Activated CD4-positive, alpha-beta memory T cell treated with anti-CD3 and anti-CD28 coated beads, Interleukin-2, amount 10 ng/mL, durations not matched to agents 7 days and 5 days (primary cell): ENCODE measurements at regions not wholly inside any gene's neighbourhood (a gene's known extent, or its start where the extent isn't known, plus 50 kb on each side); places are given as distances from the start of the nearest gene placed in this dataset.

Experiments
- CTCF ChIA-PET: fragments of 350-600 bp; sonication (Branson Sonifier 250); formaldehyde crosslinking; loops from one replicate; lab custom pipeline; 2021; ENCODE audit warnings: antibody characterized with exemption, inconsistent platforms; lab: Charles Lee
- POLR2A ChIA-PET: fragments of 350-600 bp; sonication (Branson Sonifier 250); formaldehyde crosslinking; loops from one replicate; lab custom pipeline; 2021; ENCODE audit warnings: antibody characterized with exemption; lab: Charles Lee
- DNase-seq: peaks from one replicate; pipeline ENCODE4 v3.0.0-alpha.2; 2020
- H3K27ac Mint-ChIP-seq: one replicate; pipeline ENCODE4 v1.8.0; 2021; ENCODE audit warnings: mild to moderate bottlenecking, mixed read lengths
- H3K27me3 Mint-ChIP-seq: one replicate; pipeline ENCODE4 v1.8.0; 2021; ENCODE audit warnings: mixed read lengths
- H3K36me3 Mint-ChIP-seq: one replicate; pipeline ENCODE4 v1.8.0; 2021; ENCODE audit warnings: low read depth, mixed read lengths
- H3K4me1 Mint-ChIP-seq: one replicate; pipeline ENCODE4 v1.8.0; 2021; ENCODE audit warnings: mixed read lengths
- H3K4me3 Mint-ChIP-seq: one replicate; pipeline ENCODE4 v1.8.0; 2021; ENCODE audit warnings: mild to moderate bottlenecking, mixed read lengths
- H3K9me3 Mint-ChIP-seq: one replicate; pipeline ENCODE4 v1.8.0; 2021; ENCODE audit warnings: mixed read lengths

DNA sequence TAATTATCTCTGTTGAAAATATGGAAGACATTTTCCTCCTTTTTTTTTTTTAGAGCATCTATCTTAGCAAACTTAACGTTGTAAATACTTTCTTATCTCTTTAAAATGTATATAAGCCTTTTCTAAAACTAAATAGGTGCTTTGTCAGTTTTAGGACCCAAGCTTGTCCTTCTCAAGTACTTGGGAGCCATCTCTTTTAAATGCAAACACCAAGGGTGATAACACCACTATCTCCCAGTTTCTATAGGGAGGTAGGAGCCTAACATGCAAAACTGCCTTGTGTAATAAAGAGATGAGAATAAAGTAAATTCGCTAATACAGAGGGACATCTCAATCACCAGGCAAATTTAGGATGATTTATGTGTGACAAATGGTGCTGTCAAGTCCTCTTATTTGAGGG lies 157.0 kb upstream of the FAM83B start:
- Mint-ChIP-seq H3K36me3 (no peaks in the 10 kb centered on the region), H3K4me3 (no peak overlapping the region), H3K9me3 (peaks cover 5% of the 10 kb centered on the region), H3K27me3 (no peaks in the 10 kb centered on the region), H3K27ac (no peak overlapping the region), H3K4me1 (no peaks in the 10 kb centered on the region)
- no peak for DNase-seq
- ChIA-PET CTCF (no interaction called here), POLR2A (no interaction called here)

DNA sequence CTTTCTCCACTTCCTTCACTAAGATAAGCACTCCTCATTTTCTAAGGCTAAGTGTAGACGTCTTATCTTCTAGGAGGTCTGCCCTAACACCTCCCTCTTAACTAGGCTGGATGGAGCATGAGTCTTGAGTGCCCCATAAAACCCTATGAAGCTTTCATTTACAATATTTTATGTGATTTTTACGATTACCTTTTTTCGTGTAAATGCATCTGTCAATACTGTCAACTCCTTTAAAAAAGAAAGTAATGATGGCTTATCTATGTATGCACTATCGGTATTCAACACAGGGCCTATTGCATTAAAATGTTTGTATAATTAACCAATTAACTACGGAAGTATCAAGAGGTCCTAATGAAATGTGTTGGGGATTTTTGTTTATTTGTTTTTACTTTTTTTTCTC lies 156.0 kb upstream of the FAM83B start:
- Mint-ChIP-seq H3K9me3 (no peaks in the 10 kb centered on the region), H3K36me3 (no peaks in the 10 kb centered on the region), H3K4me1 (no peaks in the 10 kb centered on the region), H3K27ac (no peak overlapping the region), H3K27me3 (no peaks in the 10 kb centered on the region), H3K4me3 (no peak overlapping the region)
- DNase-seq: no peak
- ChIA-PET CTCF (no interaction called here), POLR2A (no interaction called here)

DNA sequence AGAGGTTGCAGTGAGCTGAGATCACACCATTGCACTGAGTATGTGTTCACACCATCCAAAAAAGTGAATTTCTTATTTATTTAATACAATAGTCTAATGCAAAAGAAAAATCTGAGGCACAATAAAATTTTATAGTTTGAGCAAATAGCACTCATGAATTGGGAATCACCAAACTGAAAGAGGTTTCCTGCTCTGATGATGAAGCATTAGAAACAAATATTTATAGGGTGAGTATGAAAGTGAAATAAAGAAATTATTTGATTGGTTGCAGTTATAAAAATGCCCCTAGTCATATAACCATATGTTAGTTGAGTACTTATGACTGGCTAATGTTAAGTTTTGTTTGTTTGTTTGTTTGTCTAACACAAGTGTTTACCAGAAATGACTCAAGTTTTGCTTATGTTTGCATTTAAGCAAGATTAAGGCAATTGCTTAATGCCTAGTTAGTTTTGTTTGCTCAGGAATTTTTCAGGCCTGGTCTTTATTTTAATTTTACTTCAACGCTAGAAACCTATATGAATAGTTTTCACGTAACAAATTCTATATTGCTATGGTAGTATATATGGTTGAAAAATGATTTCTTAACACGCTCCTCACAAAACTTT lies 151.5 kb upstream of the FAM83B start:
- H3K27me3 Mint-ChIP-seq: no peaks in the 10 kb centered on the region
- no peak overlapping the region for H3K27ac Mint-ChIP-seq
- ChIA-PET CTCF (no interaction called here), POLR2A (no interaction called here)
- no peaks in the 10 kb centered on the region for H3K4me1 Mint-ChIP-seq
- H3K36me3 Mint-ChIP-seq: no peaks in the 10 kb centered on the region
- no peaks in the 10 kb centered on the region for H3K9me3 Mint-ChIP-seq
- DNase-seq: no peak
- H3K4me3 Mint-ChIP-seq: no peak overlapping the region

DNA sequence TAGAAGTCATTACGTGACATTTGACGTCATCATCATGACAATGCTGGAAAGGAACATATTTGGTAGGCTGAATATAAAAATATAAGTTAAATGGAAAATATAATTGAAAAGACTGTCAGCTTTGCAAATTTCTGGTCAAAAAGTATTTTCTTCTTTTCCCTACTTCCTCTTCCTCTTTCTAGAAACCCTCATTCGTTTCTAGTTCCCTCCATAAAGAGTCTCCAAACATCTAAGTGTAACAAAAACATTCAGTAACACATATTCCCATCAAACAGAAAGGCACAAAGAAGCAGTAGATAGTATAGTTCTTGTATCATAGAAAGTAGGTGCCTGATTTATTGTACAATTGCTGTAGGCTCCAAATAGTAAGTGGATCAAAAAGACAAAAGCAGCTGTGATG lies 150.8 kb upstream of the FAM83B start:
- no peak for DNase-seq
- ChIA-PET CTCF (no interaction called here), POLR2A (no interaction called here)
- no peaks in the 10 kb centered on the region for H3K4me1 Mint-ChIP-seq
- no peaks in the 10 kb centered on the region for H3K9me3 Mint-ChIP-seq
- no peaks in the 10 kb centered on the region for H3K27me3 Mint-ChIP-seq
- H3K36me3 Mint-ChIP-seq: no peaks in the 10 kb centered on the region
- H3K27ac Mint-ChIP-seq: no peak overlapping the region
- H3K4me3 Mint-ChIP-seq: no peak overlapping the region

DNA sequence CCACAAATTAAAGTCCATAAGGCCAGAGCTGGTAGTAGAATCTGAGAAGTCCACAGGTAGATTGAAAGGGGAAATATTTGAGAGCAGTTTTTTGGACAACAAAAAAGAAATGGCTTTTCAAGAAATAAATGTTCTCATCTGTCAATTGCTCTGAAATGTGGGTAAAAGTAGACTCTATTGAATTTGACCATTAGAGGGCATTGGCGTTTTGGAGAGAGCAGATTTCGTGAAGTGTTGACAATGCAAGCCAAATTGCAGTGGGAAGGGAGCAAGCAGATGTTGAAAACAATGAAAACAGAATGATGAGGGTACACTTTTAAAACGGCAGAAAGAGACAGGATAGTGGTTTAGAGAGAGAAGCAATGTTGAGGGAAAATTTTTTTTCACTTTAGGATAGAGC lies 149.1 kb upstream of the FAM83B start:
- Mint-ChIP-seq H3K27me3 (no peaks in the 10 kb centered on the region), H3K4me1 (no peaks in the 10 kb centered on the region), H3K36me3 (no peaks in the 10 kb centered on the region), H3K9me3 (no peaks in the 10 kb centered on the region), H3K4me3 (no peak overlapping the region), H3K27ac (no peak overlapping the region)
- ChIA-PET CTCF (interaction anchor here (1.0 kb wide), 1 partner anchor 21 kb away, joined by 3 read pairs; no protein-coding TSS in a partner anchor), POLR2A (no interaction called here)
- DNase-seq: no peak

DNA sequence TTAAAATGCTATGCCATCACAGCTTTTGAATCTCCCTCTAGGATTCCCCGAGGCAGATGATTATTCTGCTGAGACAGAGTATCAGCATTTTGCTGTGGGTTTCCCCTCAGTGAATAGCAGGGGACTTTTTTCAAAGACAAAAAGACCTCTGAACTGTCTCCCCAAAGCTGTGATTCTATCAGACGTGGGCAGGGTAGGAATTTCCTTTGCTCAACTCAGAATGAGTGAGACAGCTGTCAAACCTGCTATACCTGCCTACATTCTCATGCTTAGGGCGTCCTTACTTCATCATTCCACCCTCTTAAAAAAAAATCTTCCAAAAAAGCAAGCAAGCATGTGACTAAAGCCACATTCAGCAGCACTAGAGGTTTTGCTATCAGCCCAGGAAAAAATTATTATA lies 147.6 kb upstream of the FAM83B start:
- Mint-ChIP-seq H3K27ac (no peak overlapping the region), H3K36me3 (no peaks in the 10 kb centered on the region), H3K9me3 (no peaks in the 10 kb centered on the region), H3K4me1 (no peaks in the 10 kb centered on the region), H3K27me3 (no peaks in the 10 kb centered on the region), H3K4me3 (no peak overlapping the region)
- CTCF ChIA-PET: no interaction called here
- POLR2A ChIA-PET: no interaction called here
- no peak for DNase-seq

DNA sequence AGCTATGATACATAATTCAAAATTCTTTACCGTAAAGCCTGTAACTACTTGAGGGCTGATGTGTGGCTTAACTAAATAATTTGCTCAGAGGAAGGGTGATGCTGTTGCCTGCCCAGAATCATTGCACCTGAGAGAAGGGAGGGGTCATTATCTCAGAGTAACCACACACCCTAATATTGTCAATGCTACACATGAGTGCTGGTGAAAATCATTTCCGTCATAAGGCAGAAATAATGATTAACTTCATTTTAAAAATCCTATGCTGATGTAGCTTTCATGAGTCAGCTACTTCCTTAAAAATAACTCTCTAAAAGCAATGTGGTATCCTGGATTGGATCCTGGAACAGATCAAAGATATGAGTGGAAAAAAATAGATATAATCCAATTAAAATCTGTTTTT lies 146.4 kb upstream of the FAM83B start:
- DNase-seq: no peak
- Mint-ChIP-seq H3K36me3 (no peaks in the 10 kb centered on the region), H3K9me3 (no peaks in the 10 kb centered on the region), H3K27ac (no peak overlapping the region), H3K4me3 (no peak overlapping the region), H3K27me3 (no peaks in the 10 kb centered on the region), H3K4me1 (no peaks in the 10 kb centered on the region)
- ChIA-PET CTCF (no interaction called here), POLR2A (no interaction called here)

DNA sequence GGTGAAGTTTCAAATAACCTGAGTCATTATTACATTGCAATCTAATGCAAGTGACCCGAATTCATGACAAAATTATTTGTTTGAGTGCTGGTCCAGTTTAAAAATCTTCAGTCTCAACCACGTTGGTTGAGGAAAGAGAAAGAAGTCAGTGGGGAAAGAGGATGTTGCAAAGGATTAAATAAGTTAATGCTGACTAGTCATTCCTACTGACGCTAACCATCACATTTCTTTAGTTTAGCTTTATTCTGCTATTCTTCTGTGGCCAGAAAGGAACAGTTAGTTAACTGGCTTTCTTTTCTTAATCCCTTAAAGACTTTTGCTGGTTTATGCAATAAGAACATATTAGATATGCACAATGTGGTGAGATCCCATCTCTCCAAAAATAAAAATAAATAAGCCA lies 143.8 kb upstream of the FAM83B start:
- ChIA-PET POLR2A (no interaction called here), CTCF (no interaction called here)
- Mint-ChIP-seq H3K4me1 (no peaks in the 10 kb centered on the region), H3K36me3 (no peaks in the 10 kb centered on the region), H3K27ac (no peak overlapping the region), H3K9me3 (no peaks in the 10 kb centered on the region), H3K4me3 (no peak overlapping the region), H3K27me3 (no peaks in the 10 kb centered on the region)
- DNase-seq: no peak

DNA sequence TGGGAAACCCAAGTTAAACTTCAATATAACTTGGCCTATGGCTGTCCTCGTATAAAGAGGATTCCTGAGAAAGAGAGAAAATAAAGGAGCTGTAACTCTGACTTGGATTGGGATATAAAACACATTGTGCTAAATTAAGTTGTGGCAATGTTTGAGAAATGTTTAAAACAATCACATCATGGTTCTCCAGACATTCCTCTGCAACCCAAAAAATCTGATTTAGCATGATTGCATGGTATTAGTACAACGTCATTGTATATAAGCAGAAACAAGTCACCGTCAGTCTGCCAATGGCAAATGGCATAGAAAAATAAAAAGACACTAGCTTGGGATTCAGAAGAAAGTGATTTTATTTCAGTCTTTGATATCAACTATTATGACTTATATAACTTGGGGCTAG lies 140.2 kb upstream of the FAM83B start:
- ChIA-PET POLR2A (no interaction called here), CTCF (interaction anchor here (1.5 kb wide), 1 partner anchor 12 kb away, joined by 5 read pairs; no protein-coding TSS in a partner anchor)
- H3K27ac Mint-ChIP-seq: no peak overlapping the region
- H3K36me3 Mint-ChIP-seq: no peaks in the 10 kb centered on the region
- no peak for DNase-seq
- H3K4me1 Mint-ChIP-seq: no peaks in the 10 kb centered on the region
- H3K4me3 Mint-ChIP-seq: no peak overlapping the region
- no peaks in the 10 kb centered on the region for H3K27me3 Mint-ChIP-seq
- no peaks in the 10 kb centered on the region for H3K9me3 Mint-ChIP-seq

DNA sequence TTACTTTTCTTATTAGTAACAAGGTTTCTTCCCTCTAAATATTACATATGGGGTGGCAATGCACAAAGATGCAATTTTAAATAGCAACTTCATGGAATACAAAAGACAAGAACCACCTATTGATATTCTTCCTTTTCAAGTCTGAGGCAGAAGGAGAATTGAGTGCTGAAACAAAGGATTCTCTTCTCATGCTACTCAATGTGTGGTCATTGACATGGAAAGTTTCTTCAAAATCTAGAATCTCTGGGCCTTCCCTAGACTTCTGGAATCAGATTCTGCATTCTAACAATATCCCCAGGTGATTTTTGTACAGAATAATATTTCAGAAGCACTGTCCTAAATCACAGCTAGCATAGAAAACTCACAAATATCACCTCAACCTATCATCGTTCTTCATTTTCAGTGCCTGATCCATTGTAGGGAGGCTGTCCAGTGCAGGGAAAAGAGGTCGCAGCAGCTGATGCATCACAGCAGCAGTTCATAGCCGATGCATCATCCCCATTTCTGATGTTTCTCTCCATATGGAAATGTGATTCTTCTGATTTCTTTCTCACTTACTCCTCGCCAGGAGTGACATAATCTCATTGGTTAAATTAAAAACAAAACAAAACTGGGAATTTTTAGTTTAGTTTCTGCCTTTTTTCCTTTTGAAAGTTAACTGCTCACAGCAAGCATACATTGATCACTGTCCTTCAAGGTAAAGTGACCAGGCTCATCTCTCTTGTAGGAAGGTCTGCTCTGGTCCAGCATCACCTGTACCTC lies 139.5 kb upstream of the FAM83B start:
- H3K4me1 Mint-ChIP-seq: no peaks in the 10 kb centered on the region
- H3K9me3 Mint-ChIP-seq: no peaks in the 10 kb centered on the region
- no peaks in the 10 kb centered on the region for H3K36me3 Mint-ChIP-seq
- H3K27ac Mint-ChIP-seq: no peak overlapping the region
- no peak for DNase-seq
- H3K27me3 Mint-ChIP-seq: no peaks in the 10 kb centered on the region
- POLR2A ChIA-PET: no interaction called here
- H3K4me3 Mint-ChIP-seq: no peak overlapping the region
- CTCF ChIA-PET: interaction anchor here (0.7 kb wide), 1 partner anchor 1095 kb away, joined by 3 read pairs; no protein-coding TSS in a partner anchor

DNA sequence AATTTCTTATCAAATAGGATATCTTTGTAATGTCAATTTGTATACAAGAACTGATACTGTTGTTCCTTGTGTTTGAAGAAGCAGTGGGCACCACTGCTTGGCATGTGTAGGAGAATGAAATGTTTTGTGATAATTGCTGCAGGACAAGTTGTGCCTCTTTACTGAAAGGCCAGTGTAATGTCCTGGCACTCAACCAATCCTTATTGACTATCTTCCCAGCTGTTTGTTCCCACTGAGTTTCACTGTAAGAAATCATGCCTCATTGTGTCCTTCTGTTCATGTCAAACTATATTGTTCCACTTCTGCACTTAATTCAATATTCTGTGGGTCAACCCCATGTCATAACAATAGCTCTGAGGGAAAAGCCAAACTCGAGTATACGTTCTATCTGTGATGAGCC lies 136.1 kb upstream of the FAM83B start:
- Mint-ChIP-seq H3K9me3 (no peaks in the 10 kb centered on the region), H3K4me1 (no peaks in the 10 kb centered on the region), H3K36me3 (no peaks in the 10 kb centered on the region), H3K4me3 (no peak overlapping the region), H3K27ac (no peak overlapping the region), H3K27me3 (no peaks in the 10 kb centered on the region)
- ChIA-PET POLR2A (no interaction called here), CTCF (no interaction called here)
- no peak for DNase-seq

DNA sequence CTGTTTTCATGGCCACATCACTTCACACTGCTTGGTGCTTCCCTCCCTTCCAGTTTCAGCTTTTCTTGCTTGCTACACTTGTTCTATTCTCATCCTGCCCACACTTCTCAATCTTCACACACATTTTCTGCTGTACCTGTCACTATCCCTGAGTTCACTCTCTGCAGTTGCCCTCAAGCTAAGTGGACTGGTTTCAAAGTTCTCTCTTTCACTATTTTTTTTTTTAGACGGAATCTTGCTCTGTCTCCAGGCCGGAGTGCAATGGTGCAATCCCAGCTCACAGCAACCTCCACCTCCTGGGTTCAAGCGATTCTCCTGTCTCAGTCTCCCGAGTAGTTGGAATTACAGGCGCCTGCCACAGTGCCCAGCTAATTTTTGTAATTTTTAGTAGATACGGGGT lies 130.6 kb upstream of the FAM83B start:
- no peaks in the 10 kb centered on the region for H3K4me1 Mint-ChIP-seq
- ChIA-PET POLR2A (no interaction called here), CTCF (no interaction called here)
- H3K4me3 Mint-ChIP-seq: no peak overlapping the region
- no peaks in the 10 kb centered on the region for H3K27me3 Mint-ChIP-seq
- H3K9me3 Mint-ChIP-seq: no peaks in the 10 kb centered on the region
- no peaks in the 10 kb centered on the region for H3K36me3 Mint-ChIP-seq
- DNase-seq: no peak
- no peak overlapping the region for H3K27ac Mint-ChIP-seq

DNA sequence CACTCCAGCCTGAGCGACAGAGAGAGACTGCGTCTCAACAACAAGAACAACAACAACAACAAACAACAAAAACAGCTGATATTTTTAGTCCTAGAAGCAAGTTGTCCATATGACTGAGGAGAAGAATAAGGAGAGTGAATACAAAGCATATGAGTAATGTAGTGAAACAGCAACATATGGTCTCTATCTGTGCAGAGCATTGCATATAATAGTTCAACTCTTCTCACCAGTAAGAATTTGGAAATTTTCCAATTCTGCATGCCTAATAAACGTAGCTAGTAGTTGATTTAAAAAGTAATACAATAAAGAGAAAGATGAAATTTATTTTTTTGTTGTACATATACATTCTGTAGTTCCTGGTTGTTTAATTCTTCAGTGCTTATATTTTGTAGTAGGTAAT lies 129.7 kb upstream of the FAM83B start:
- Mint-ChIP-seq H3K4me1 (no peaks in the 10 kb centered on the region), H3K36me3 (no peaks in the 10 kb centered on the region), H3K27me3 (no peaks in the 10 kb centered on the region), H3K4me3 (no peak overlapping the region), H3K27ac (no peak overlapping the region), H3K9me3 (no peaks in the 10 kb centered on the region)
- CTCF ChIA-PET: interaction anchor here (3.1 kb wide), 1 partner anchor 15 kb away, joined by 11 read pairs; no protein-coding TSS in a partner anchor
- DNase-seq: no peak
- POLR2A ChIA-PET: no interaction called here
